ENCODE measurements at regions not wholly inside any gene's neighbourhood (a gene's known extent, or its start where the extent isn't known, plus 50 kb on each side); places are given as distances from the start of the nearest gene placed in this dataset.

- TF ChIP-seq ZBTB8A (CRISPR knock-in tag; IDR thresholded peaks at IDR 0.05; ENCODE audit: borderline replicate concordance, low read depth) (no peak), HOMEZ (CRISPR knock-in tag; IDR thresholded peaks at IDR 0.05; ENCODE audit: low read depth) (no peak; the same call in 1 of the 2 replicates), SMC3 (IDR thresholded peaks at IDR 0.05; ENCODE audit: low read length) (no peak), ZNF207 (IDR thresholded peaks at IDR 0.05; ENCODE audit: borderline replicate concordance) (no peak), ELF3 (CRISPR knock-in tag; IDR thresholded peaks at IDR 0.05) (0 out of 2 replicates have a peak, but pooled peaks have one; percentile 11), PAX8 (CRISPR knock-in tag; IDR thresholded peaks at IDR 0.05; ENCODE audit: borderline replicate concordance) (no peak), HES4 (CRISPR knock-in tag; IDR thresholded peaks at IDR 0.05; ENCODE audit: borderline replicate concordance) (no peak), NR2F6 (IDR thresholded peaks at IDR 0.05) (no peak), NR2F6 (CRISPR knock-in tag; IDR thresholded peaks at IDR 0.05) (no peak), HDAC2 (CRISPR knock-in tag; IDR thresholded peaks at IDR 0.05) (0 out of 2 replicates have a peak, but pooled peaks have one; percentile 15), PHF21A (CRISPR knock-in tag; IDR thresholded peaks at IDR 0.05) (0 out of 2 replicates have a peak, but pooled peaks have one; percentile 57), RXRB (CRISPR knock-in tag; IDR thresholded peaks at IDR 0.05; ENCODE audit: borderline replicate concordance) (peak; percentile 27; the same call in 1 of the 2 replicates), ZXDC (CRISPR knock-in tag; IDR thresholded peaks at IDR 0.05) (no peak), KDM3A (CRISPR knock-in tag; IDR thresholded peaks at IDR 0.05; ENCODE audit: low read depth) (no peak), ELF1 (CRISPR knock-in tag; IDR thresholded peaks at IDR 0.05) (no peak), ZNF235 (CRISPR knock-in tag; IDR thresholded peaks at IDR 0.05; ENCODE audit: borderline replicate concordance) (no peak), GRHL1 (CRISPR knock-in tag; conservative IDR thresholded peaks at IDR 0.05) (no peak), ZNF460 (CRISPR knock-in tag; IDR thresholded peaks at IDR 0.05; ENCODE audit: borderline replicate concordance) (no peak), ZNF788 (CRISPR knock-in tag; IDR thresholded peaks at IDR 0.05; ENCODE audit: borderline replicate concordance) (no peak), ZNF772 (CRISPR knock-in tag; IDR thresholded peaks at IDR 0.05) (no peak), ZNF776 (CRISPR knock-in tag; IDR thresholded peaks at IDR 0.05) (no peak), SRSF1 (optimal IDR thresholded peaks at IDR 0.05; ENCODE audit: low read depth, low read length) (no peak), JUNB (CRISPR knock-in tag; IDR thresholded peaks at IDR 0.05; ENCODE audit: borderline replicate concordance) (no peak), DBP (CRISPR knock-in tag; IDR thresholded peaks at IDR 0.05; ENCODE audit: not compliant biosample characterization) (no peak), KLF12 (CRISPR knock-in tag; IDR thresholded peaks at IDR 0.05; ENCODE audit: borderline replicate concordance) (no peak)
Measured at GRCh38 chr19:31962561-31962996, 382.8 kb upstream of the ZNF507 start (continued).

Measured in HepG2 (cell line).